A549 (cell line): ENCODE measurements at regions not wholly inside any gene's neighbourhood (a gene's known extent, or its start where the extent isn't known, plus 50 kb on each side); places are given as distances from the start of the nearest gene placed in this dataset.

Source experiments
- ATAC-seq, 2 experiments: fragments of 200-7000 bp in 1 of 2; fragments of >200 bp in 1 of 2; cut with Nextera tagmentation in 1 of 2; cut with Tn5 transposase in 1 of 2; 3 replicates each; pipeline versions ENCODE4 v1.8.0 to v1.9.1; 2018 to 2020; ENCODE audit warnings: mild to moderate bottlenecking in 1 of 2, moderate library complexity in 1 of 2
- CTCF ChIA-PET: fragments of 300-600 bp; sonication (Branson Sonifier 250); formaldehyde crosslinking; extraction: SDS; loops from one replicate; lab custom pipeline; 2021; ENCODE audit warnings: antibody characterized with exemption, inconsistent platforms; lab: Yijun Ruan, JAX
- POLR2A ChIA-PET: fragments of 350-600 bp; formaldehyde crosslinking; extraction: SDS; loops from one replicate; lab custom pipeline; 2021; ENCODE audit warnings: antibody characterized with exemption, inconsistent platforms; lab: Yijun Ruan, JAX
- DNase-seq, 2 experiments: peaks; one replicate each; pipeline versions ENCODE4 v3.0.0 to v3.0.0-alpha.2; 2011 to 2016; ENCODE audit warnings: low read depth in 1 of 2, low spot score in 1 of 2
- FAIRE-seq: peaks from 2 replicates; lab custom pipeline; 2011; peaks lifted over from hg19 to GRCh38; lab: Jason Lieb, UNC
- H3K27ac ChIP-seq, 2 experiments: fragments of >200 bp; sonication (Bioruptor Twin); formaldehyde crosslinking; 3 replicates each; pipeline ENCODE4 v1.5.1; 2016 to 2017
- H3K4me1 ChIP-seq: fragments of >200 bp; sonication (Bioruptor Twin); formaldehyde crosslinking; 3 replicates; pipeline ENCODE4 v1.6.1; 2016
- H3K4me2 ChIP-seq: fragments of >200 bp; sonication (Bioruptor Twin); formaldehyde crosslinking; 3 replicates; pipeline ENCODE4 v1.6.1; 2016
- H3K4me3 ChIP-seq: fragments of >200 bp; sonication (Bioruptor Twin); formaldehyde crosslinking; 3 replicates; pipeline ENCODE4 v1.5.1; 2016
- H3K9me3 ChIP-seq: fragments of >200 bp; sonication (Bioruptor Twin); formaldehyde crosslinking; 3 replicates; pipeline ENCODE4 v1.6.1; 2016
- CBX2 ChIP-seq: fragments of 200-600 bp; sonication (generic); IDR thresholded peaks from 2 replicates; pipeline ENCODE4 v1.6.1; 2016; ENCODE audit warnings: low read depth, mild to moderate bottlenecking, borderline replicate concordance
- CEBPB ChIP-seq, 2 experiments: fragments of >200 bp in 1 of 2; sonication (Bioruptor Twin) in 1 of 2; formaldehyde crosslinking in 1 of 2; IDR thresholded peaks; 2 replicates each; pipeline ENCODE4 v1.6.1; 2012 to 2016
- CHD2 ChIP-seq: fragments of 150-350 bp; IDR thresholded peaks from 2 replicates; pipeline ENCODE4 v1.6.1; 2014; ENCODE audit warnings: low read length; ENCODE audit not compliant: partially characterized antibody
- EHMT2 ChIP-seq: fragments of 200-600 bp; sonication (generic); IDR thresholded peaks from 2 replicates; pipeline ENCODE4 v1.6.1; 2016; ENCODE audit warnings: antibody characterized with exemption, low read depth, mild to moderate bottlenecking, moderate library complexity
- EP300 ChIP-seq, 2 experiments: fragments of >200 bp; sonication (Bioruptor Twin); formaldehyde crosslinking; IDR thresholded peaks; 2 replicates in 1 of 2; 3 replicates in 1 of 2; pipeline ENCODE4 v1.6.1; 2016 to 2017
- FOSB ChIP-seq: fragments of 250-450 bp; sonication (Bioruptor Pico); IDR thresholded peaks from 2 replicates; pipeline ENCODE4 v1.5.0; 2020; ENCODE audit warnings: mild to moderate bottlenecking, moderate library complexity
- HOXA7 ChIP-seq: fragments of 250-450 bp; sonication (Bioruptor Pico); IDR thresholded peaks from 2 replicates; pipeline ENCODE4 v1.5.0; 2020; ENCODE audit warnings: mild to moderate bottlenecking, moderate library complexity
- JUNB ChIP-seq: fragments of >200 bp; sonication (Bioruptor Twin); formaldehyde crosslinking; IDR thresholded peaks from 2 replicates; pipeline ENCODE4 v1.6.1; 2016
- MAZ ChIP-seq: fragments of 150-350 bp; IDR thresholded peaks from 2 replicates; pipeline ENCODE4 v1.6.1; 2014; ENCODE audit warnings: antibody characterized with exemption, low read depth, low read length, borderline replicate concordance
- NFE2L2 ChIP-seq: fragments of 150-350 bp; conservative IDR thresholded peaks from 2 replicates; pipeline ENCODE4 v1.6.1; 2014; ENCODE audit warnings: low read length
- NPAS2 ChIP-seq: fragments of 250-450 bp; sonication (Bioruptor Pico); IDR thresholded peaks from 2 replicates; pipeline ENCODE4 v1.8.0; 2022; ENCODE audit warnings: mild to moderate bottlenecking, moderate library complexity, borderline replicate concordance
- PHF8 ChIP-seq: fragments of 200-600 bp; sonication (generic); IDR thresholded peaks from 2 replicates; pipeline ENCODE4 v1.6.1; 2016; ENCODE audit warnings: low read depth, mild to moderate bottlenecking, antibody characterized with exemption, moderate library complexity, borderline replicate concordance
- RAD21 ChIP-seq, 2 experiments: fragments of >200 bp in 1 of 2; sonication (Bioruptor Twin) in 1 of 2; formaldehyde crosslinking in 1 of 2; IDR thresholded peaks in 1 of 2; conservative IDR thresholded peaks in 1 of 2; 2 replicates in 1 of 2; 3 replicates in 1 of 2; pipeline ENCODE4 v1.6.1; 2012 to 2018; ENCODE audit warnings: inconsistent platforms in 1 of 2
- RCOR1 ChIP-seq: fragments of 150-350 bp; IDR thresholded peaks from 2 replicates; pipeline ENCODE4 v1.6.1; 2014; ENCODE audit warnings: antibody characterized with exemption, low read length, low read depth
- RFX5 ChIP-seq: fragments of 450-650 bp; IDR thresholded peaks from 2 replicates; pipeline ENCODE4 v1.7.1; 2014; ENCODE audit warnings: antibody characterized with exemption, mild to moderate bottlenecking, moderate library complexity
- TP53 ChIP-seq: fragments of 250-450 bp; sonication (Bioruptor Pico); IDR thresholded peaks from 2 replicates; pipeline ENCODE4 v1.5.0; 2021; ENCODE audit warnings: mild to moderate bottlenecking, moderate library complexity
- ZC3H11A ChIP-seq: fragments of 450-650 bp; IDR thresholded peaks from 2 replicates; pipeline ENCODE4 v1.6.1; 2014; ENCODE audit warnings: antibody characterized with exemption, mild to moderate bottlenecking
- ZSCAN20 ChIP-seq: fragments of 250-450 bp; sonication (Bioruptor Pico); IDR thresholded peaks from 2 replicates; pipeline ENCODE4 v1.8.0; 2022; ENCODE audit warnings: mild to moderate bottlenecking, moderate library complexity
- WGBS: methylation state at CpG from one replicate; pipeline ENCODE4 v1.1.6; 2017; ENCODE audit errors: missing lambda C conversion rate; 5-methylcytosine and 5-hydroxymethylcytosine counted together
- TF ChIP-seq, protein P1 (sequence below): fragments of 200-600 bp; sonication (generic); IDR thresholded peaks from 2 replicates; pipeline ENCODE4 v1.6.1; 2016; ENCODE audit warnings: antibody characterized with exemption, mild to moderate bottlenecking, moderate library complexity
- TF ChIP-seq, protein P2 (sequence below): IDR thresholded peaks from 2 replicates; pipeline ENCODE4 v1.6.1; 2012
- TF ChIP-seq, protein P3 (sequence below): fragments of 450-650 bp; IDR thresholded peaks from 2 replicates; pipeline ENCODE4 v1.6.1; 2014; ENCODE audit warnings: antibody characterized with exemption
- TF ChIP-seq, protein P4 (sequence below): IDR thresholded peaks from 2 replicates; pipeline ENCODE4 v1.6.1; 2012
- TF ChIP-seq, protein P5 (sequence below): fragments of >200 bp; sonication (Bioruptor Twin); formaldehyde crosslinking; IDR thresholded peaks from 2 replicates; pipeline ENCODE4 v1.6.1; 2016

DNA sequence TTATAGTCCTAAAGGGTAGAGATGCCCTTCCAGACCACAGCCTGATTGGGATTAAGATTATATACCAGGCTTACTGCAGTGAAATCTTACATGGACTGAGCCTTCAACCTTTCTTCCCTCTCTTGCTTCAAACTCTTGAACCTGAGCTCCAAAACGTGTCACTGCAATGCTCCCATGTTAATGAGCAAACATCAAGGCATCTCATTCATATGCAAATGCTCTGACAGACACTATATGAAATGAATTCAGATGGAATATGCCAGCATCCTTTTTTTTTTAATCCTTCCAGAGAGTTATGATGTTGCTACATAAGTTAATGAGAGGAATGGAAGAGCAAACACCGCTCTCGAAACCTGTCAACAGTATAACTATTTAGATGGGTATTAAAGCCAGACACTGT is 611.9 kb upstream of the CDH11 start:
- no peak for DNase-seq
- H3K9me3 ChIP-seq, result no peaks in the 10 kb centered on the region
- H3K4me2 ChIP-seq, result no peak overlapping the region
- no peak for ATAC-seq
- H3K27ac ChIP-seq, result no peak overlapping the region
- no peak overlapping the region for H3K4me3 ChIP-seq
- no peaks in the 10 kb centered on the region for H3K4me1 ChIP-seq
- no peak for FAIRE-seq
- POLR2A ChIA-PET, result no interaction called here
- WGBS, result 2% methylated on average over 3 of the region's 3 CpGs
- CTCF ChIA-PET, result interaction anchor here (0.7 kb wide), 1 partner anchor 165 kb away, joined by 3 read pairs; no protein-coding TSS in a partner anchor
- TF ChIP-seq PHF8 (no peak), RFX5 (no peak), RAD21 (conservative IDR thresholded peaks at IDR 0.05 in 1 of 2, IDR thresholded peaks at IDR 0.05 in 1 of 2) (no peak), CBX2 (no peak), TP53 (CRISPR knock-in tag) (no peak), NPAS2 (CRISPR knock-in tag) (no peak), ZC3H11A (no peak), EP300 (IDR thresholded peaks at IDR 0.05) (no peak), HOXA7 (CRISPR knock-in tag) (no peak), ZSCAN20 (CRISPR knock-in tag) (no peak), JUNB (no peak), RCOR1 (no peak)
- TF ChIP-seq, protein P1, sequence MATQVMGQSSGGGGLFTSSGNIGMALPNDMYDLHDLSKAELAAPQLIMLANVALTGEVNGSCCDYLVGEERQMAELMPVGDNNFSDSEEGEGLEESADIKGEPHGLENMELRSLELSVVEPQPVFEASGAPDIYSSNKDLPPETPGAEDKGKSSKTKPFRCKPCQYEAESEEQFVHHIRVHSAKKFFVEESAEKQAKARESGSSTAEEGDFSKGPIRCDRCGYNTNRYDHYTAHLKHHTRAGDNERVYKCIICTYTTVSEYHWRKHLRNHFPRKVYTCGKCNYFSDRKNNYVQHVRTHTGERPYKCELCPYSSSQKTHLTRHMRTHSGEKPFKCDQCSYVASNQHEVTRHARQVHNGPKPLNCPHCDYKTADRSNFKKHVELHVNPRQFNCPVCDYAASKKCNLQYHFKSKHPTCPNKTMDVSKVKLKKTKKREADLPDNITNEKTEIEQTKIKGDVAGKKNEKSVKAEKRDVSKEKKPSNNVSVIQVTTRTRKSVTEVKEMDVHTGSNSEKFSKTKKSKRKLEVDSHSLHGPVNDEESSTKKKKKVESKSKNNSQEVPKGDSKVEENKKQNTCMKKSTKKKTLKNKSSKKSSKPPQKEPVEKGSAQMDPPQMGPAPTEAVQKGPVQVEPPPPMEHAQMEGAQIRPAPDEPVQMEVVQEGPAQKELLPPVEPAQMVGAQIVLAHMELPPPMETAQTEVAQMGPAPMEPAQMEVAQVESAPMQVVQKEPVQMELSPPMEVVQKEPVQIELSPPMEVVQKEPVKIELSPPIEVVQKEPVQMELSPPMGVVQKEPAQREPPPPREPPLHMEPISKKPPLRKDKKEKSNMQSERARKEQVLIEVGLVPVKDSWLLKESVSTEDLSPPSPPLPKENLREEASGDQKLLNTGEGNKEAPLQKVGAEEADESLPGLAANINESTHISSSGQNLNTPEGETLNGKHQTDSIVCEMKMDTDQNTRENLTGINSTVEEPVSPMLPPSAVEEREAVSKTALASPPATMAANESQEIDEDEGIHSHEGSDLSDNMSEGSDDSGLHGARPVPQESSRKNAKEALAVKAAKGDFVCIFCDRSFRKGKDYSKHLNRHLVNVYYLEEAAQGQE, result no peak
- TF ChIP-seq, protein P2, sequence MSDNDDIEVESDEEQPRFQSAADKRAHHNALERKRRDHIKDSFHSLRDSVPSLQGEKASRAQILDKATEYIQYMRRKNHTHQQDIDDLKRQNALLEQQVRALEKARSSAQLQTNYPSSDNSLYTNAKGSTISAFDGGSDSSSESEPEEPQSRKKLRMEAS, result no peak
- TF ChIP-seq, protein P3, sequence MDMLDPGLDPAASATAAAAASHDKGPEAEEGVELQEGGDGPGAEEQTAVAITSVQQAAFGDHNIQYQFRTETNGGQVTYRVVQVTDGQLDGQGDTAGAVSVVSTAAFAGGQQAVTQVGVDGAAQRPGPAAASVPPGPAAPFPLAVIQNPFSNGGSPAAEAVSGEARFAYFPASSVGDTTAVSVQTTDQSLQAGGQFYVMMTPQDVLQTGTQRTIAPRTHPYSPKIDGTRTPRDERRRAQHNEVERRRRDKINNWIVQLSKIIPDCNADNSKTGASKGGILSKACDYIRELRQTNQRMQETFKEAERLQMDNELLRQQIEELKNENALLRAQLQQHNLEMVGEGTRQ, result no peak
- TF ChIP-seq, all 56 proteins: peak for 0

DNA sequence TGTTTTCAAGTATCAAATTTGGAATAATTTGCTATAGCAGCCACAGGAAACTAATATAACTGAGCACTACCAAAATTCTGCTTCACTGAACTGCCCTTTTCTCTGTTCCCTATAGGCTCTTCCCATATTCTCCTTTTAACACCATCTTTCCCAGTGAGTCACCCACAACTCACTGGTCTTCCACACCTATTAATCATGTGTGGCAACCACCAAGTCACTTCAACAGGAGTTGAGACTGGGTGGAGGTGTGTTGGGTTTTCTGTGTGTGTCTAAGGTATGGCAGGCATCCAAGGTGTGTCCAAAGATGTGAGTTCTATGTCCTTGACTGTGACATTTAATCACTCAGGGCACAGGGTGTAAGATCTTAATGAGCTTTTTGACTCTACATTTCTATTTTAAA is 610.0 kb upstream of the CDH11 start:
- POLR2A ChIA-PET, result no interaction called here
- ATAC-seq, result no peak
- TF ChIP-seq FOSB, result no peak
- TF ChIP-seq, all 56 proteins: peak for 0
- CTCF ChIA-PET, result no interaction called here
- H3K9me3 ChIP-seq, result no peaks in the 10 kb centered on the region
- FAIRE-seq (no peak), DNase-seq (no peak)
- no peaks in the 10 kb centered on the region for H3K4me1 ChIP-seq
- H3K4me3 ChIP-seq, result no peak overlapping the region
- no peak overlapping the region for H3K27ac ChIP-seq
- no peak overlapping the region for H3K4me2 ChIP-seq

DNA sequence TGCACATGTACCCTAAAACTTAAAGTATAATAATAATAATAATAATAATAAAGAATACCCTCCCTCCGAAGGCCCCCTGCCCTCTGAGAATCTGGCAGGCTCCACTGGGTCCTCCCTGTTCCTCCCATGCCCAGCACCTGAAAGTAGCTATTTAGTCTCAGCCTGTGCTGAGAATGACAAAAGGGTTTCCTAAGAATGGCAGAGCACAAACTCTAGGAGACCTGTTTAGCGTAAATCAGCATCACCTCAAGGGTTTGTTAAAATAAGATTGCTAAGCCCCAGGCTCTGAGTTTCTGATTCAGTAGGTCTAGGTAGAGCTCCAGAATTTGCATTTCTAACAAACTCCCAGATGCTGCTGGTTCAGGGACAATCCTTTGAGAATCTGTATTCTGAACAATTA is 606.8 kb upstream of the CDH11 start:
- no peak overlapping the region for H3K4me3 ChIP-seq
- no peak for TF ChIP-seq FOSB
- no peak for TF ChIP-seq NPAS2 (CRISPR knock-in tag)
- TF ChIP-seq CEBPB (IDR thresholded peaks at IDR 0.05), result no peak
- TF ChIP-seq, protein P4, sequence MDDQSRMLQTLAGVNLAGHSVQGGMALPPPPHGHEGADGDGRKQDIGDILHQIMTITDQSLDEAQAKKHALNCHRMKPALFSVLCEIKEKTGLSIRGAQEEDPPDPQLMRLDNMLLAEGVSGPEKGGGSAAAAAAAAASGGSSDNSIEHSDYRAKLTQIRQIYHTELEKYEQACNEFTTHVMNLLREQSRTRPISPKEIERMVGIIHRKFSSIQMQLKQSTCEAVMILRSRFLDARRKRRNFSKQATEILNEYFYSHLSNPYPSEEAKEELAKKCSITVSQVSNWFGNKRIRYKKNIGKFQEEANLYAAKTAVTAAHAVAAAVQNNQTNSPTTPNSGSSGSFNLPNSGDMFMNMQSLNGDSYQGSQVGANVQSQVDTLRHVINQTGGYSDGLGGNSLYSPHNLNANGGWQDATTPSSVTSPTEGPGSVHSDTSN, result no peak
- no peak for TF ChIP-seq MAZ
- TF ChIP-seq NFE2L2, result no peak
- no peak for TF ChIP-seq RCOR1
- no peak for TF ChIP-seq CHD2
- TF ChIP-seq, protein P5, sequence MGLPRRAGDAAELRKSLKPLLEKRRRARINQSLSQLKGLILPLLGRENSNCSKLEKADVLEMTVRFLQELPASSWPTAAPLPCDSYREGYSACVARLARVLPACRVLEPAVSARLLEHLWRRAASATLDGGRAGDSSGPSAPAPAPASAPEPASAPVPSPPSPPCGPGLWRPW, result no peak
- TF ChIP-seq EHMT2, result no peak
- H3K4me2 ChIP-seq, result no peak overlapping the region
- ATAC-seq (no peak), FAIRE-seq (no peak), DNase-seq (no peak)
- no peak overlapping the region for H3K27ac ChIP-seq
- POLR2A ChIA-PET, result no interaction called here
- WGBS, result 0% methylated on average over 2 of the region's 2 CpGs
- CTCF ChIA-PET, result interaction anchor here (0.6 kb wide), 1 partner anchor 65 kb away, joined by 4 read pairs; no protein-coding TSS in a partner anchor
- no peaks in the 10 kb centered on the region for H3K9me3 ChIP-seq
- H3K4me1 ChIP-seq, result no peaks in the 10 kb centered on the region
